Tibial artery (tissue), 4 donors: ENCODE measurements at regions not wholly inside any gene's neighbourhood (a gene's known extent, or its start where the extent isn't known, plus 50 kb on each side); places are given as distances from the start of the nearest gene placed in this dataset.

ENCODE experiments used
- DNase-seq, 2 donors: peaks; one replicate each; pipeline ENCODE4 v3.0.0-alpha.2; 2019
- H3K27ac ChIP-seq, 2 donors: fragments of 200-600 bp; sonication (generic) in 1 of 2; 1 replicate in 1 of 2; 2 replicates in 1 of 2; pipeline ENCODE4 v1.5.1; 2018 to 2019; ENCODE audit warnings: mild to moderate bottlenecking in 1 of 2
- H3K27me3 ChIP-seq, 2 donors: fragments of 200-600 bp; sonication (generic) in 1 of 2; one replicate each; pipeline versions ENCODE4 v1.5.1 to v1.6.0; 2016 to 2019
- H3K36me3 ChIP-seq, 3 donors: fragments of 200-600 bp; sonication (generic) in 2 of 3; one replicate each; pipeline ENCODE4 v1.5.1; 2016 to 2019; ENCODE audit warnings: mild to moderate bottlenecking in 2 of 3
- H3K4me1 ChIP-seq, 4 donors: fragments of 200-600 bp; sonication (generic) in 2 of 4; 1 replicate in 3 of 4; 2 replicates in 1 of 4; pipeline ENCODE4 v1.5.1; 2016 to 2019
- H3K4me3 ChIP-seq, 2 donors: fragments of 200-600 bp; sonication (generic) in 1 of 2; 1 replicate in 1 of 2; 2 replicates in 1 of 2; pipeline ENCODE4 v1.5.1; 2018 to 2019; ENCODE audit warnings: mild to moderate bottlenecking in 2 of 2
- H3K9me3 ChIP-seq, 3 donors: fragments of 200-600 bp; sonication (generic) in 1 of 3; one replicate each; pipeline ENCODE4 v1.5.1; 2016 to 2019
- intact Hi-C: fragments of 100-400 bp; cut with DNase I; formaldehyde crosslinking; loops from one replicate; pipeline ENCODE4 v1.15.0; 2023; ENCODE audit warnings: low total_unique reads
- TF ChIP-seq, protein P1 (sequence below), 2 experiments: fragments of 200-600 bp in 1 of 2; fragments of 450-650 bp in 1 of 2; IDR thresholded peaks; one replicate each; pipeline ENCODE4 v1.5.1; 2017 to 2019; ENCODE audit warnings: antibody characterized with exemption in 2 of 2, mild to moderate bottlenecking in 1 of 2, moderate library complexity in 1 of 2

GRCh38 chrX:88526385-88526784 lies 220.6 kb upstream of the CPXCR1 start:
- intact Hi-C loops, result no loop called here

DNA sequence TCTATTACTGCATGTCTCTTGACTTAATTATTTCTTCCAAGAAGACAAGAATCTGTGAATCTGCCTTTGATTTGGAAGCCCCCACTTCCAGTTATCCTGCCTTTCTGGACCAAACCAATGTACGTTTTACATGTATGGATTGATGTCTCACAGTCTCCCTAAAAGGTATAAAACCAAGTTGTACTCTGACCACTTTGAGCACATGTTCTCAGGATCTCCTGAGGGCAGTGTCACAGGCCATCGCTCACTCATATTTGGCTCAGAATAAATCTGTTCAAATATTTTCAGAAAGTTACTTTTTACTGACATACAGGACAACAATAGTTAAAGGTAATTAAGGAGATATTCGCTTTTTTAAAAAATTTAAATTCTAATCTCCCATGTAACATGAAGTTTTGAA lies 188.6 kb upstream of the CPXCR1 start:
- Histone ChIP-seq H3K4me1 (no peaks in the 10 kb centered on the region), H3K4me3 (no peak overlapping the region), H3K9me3 (no peaks in the 10 kb centered on the region), H3K27ac (no peak overlapping the region), H3K36me3 (no peaks in the 10 kb centered on the region), H3K27me3 (no peaks in the 10 kb centered on the region)
- TF ChIP-seq, protein P1, sequence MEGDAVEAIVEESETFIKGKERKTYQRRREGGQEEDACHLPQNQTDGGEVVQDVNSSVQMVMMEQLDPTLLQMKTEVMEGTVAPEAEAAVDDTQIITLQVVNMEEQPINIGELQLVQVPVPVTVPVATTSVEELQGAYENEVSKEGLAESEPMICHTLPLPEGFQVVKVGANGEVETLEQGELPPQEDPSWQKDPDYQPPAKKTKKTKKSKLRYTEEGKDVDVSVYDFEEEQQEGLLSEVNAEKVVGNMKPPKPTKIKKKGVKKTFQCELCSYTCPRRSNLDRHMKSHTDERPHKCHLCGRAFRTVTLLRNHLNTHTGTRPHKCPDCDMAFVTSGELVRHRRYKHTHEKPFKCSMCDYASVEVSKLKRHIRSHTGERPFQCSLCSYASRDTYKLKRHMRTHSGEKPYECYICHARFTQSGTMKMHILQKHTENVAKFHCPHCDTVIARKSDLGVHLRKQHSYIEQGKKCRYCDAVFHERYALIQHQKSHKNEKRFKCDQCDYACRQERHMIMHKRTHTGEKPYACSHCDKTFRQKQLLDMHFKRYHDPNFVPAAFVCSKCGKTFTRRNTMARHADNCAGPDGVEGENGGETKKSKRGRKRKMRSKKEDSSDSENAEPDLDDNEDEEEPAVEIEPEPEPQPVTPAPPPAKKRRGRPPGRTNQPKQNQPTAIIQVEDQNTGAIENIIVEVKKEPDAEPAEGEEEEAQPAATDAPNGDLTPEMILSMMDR (IDR thresholded peaks at IDR 0.05), result no peak
- intact Hi-C loops, result no loop called here
- DNase-seq, result no peak

More at GRCh38 chrX:88526385-88526784, 220.6 kb upstream of the CPXCR1 start:
- Histone ChIP-seq H3K9me3 (no peaks in the 10 kb centered on the region), H3K27me3 (no peaks in the 10 kb centered on the region), H3K4me3 (no peak overlapping the region), H3K4me1 (no peaks in the 10 kb centered on the region), H3K27ac (no peak overlapping the region), H3K36me3 (no peaks in the 10 kb centered on the region)
- TF ChIP-seq, protein P1 (IDR thresholded peaks at IDR 0.05), result no peak
- DNase-seq, result no peak

DNA sequence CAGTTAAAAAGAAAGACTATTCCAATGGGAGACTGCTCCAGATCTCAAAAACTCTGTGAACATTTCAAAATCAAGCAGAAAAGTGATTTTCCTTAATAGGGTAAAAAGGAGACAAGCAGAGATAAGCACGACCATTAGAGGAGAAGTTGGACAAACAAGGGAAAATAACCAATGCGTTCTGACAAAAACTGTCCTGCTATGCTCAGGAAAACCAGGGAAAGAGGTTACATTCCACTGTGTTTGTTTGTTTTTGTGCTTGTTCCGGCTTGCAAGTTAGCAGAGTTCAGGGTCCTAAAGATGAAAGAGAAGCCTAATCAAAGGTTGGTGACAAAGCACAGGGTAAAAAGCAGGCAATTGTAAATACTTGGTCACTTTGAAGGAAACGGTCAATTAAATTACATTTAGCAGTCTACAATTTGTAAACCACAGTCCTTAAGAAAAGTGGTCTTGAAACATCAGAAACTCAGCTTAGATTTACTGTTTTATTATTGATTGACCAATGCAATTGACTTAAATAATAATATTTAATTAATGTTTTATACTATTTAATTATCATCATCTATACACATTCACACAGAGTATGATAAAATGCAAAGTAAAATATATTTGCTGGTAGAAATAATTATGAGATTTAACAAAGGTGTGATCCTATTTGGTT lies 186.2 kb upstream of the CPXCR1 start:
- no peak overlapping the region for H3K4me3 ChIP-seq
- no peaks in the 10 kb centered on the region for H3K36me3 ChIP-seq
- no peaks in the 10 kb centered on the region for H3K4me1 ChIP-seq
- H3K27ac ChIP-seq, result no peak overlapping the region
- no peak for DNase-seq
- intact Hi-C loops, result no loop called here
- H3K27me3 ChIP-seq, result no peaks in the 10 kb centered on the region
- TF ChIP-seq, protein P1 (IDR thresholded peaks at IDR 0.05), result no peak
- H3K9me3 ChIP-seq, result no peaks in the 10 kb centered on the region

GRCh38 chrX:88584283-88584682 lies 162.7 kb upstream of the CPXCR1 start:
- Histone ChIP-seq H3K9me3 (peaks cover 0 to 16% (median 11%) of the 10 kb centered on the region in 3 donors), H3K4me3 (no peak overlapping the region), H3K27me3 (no peaks in the 10 kb centered on the region), H3K36me3 (no peaks in the 10 kb centered on the region), H3K4me1 (no peaks in the 10 kb centered on the region), H3K27ac (no peak overlapping the region)
- TF ChIP-seq, protein P1 (IDR thresholded peaks at IDR 0.05), result no peak
- intact Hi-C loops, result no loop called here
- DNase-seq, result no peak

DNA sequence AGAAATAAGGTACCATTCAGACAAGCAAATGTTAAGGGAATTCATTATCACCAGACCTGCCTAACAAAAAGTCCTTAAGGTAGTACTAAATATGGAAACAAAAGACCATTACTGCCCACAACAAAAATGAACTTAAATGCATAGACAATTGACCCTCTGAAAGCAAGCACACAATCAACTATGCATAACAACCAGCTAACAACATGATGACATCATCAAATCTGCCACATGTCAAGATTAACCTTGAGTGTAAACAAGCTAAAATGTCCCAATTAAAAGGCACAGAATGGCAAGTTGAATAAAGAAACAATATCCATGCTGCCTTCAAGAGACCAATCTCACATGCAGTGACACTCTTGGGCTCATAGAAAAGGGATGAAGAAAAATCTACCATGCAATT lies 160.7 kb upstream of the CPXCR1 start:
- Histone ChIP-seq H3K4me1 (no peaks in the 10 kb centered on the region), H3K36me3 (no peaks in the 10 kb centered on the region), H3K4me3 (no peak overlapping the region), H3K9me3 (peaks cover 0 to 16% (median 11%) of the 10 kb centered on the region in 3 donors), H3K27me3 (no peaks in the 10 kb centered on the region), H3K27ac (no peak overlapping the region)
- TF ChIP-seq, protein P1 (IDR thresholded peaks at IDR 0.05), result no peak
- intact Hi-C loops, result no loop called here
- DNase-seq, result no peak

DNA sequence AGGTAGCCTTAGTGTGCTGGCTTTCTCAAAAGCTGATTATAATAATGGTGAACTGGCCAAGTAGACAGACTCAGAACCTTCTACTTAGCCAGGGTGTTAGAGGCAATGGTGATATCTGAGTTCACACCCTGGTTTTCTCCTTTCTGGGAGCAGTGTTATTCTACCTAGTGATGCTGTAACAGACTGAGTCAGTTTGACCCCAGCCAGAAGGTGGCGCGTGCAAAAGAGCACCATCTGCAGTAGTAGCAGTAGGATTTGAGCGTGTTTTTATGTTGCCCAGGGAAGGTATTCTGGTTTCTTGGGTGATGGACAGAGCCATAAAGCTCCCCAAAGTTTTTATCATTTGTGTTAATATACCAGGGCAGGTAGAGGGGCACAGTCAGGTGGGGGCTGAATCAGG lies 143.8 kb upstream of the CPXCR1 start:
- Histone ChIP-seq H3K36me3 (no peaks in the 10 kb centered on the region), H3K4me1 (no peaks in the 10 kb centered on the region), H3K9me3 (no peaks in the 10 kb centered on the region), H3K4me3 (no peak overlapping the region), H3K27ac (no peak overlapping the region), H3K27me3 (no peaks in the 10 kb centered on the region)
- intact Hi-C loops, result no loop called here
- TF ChIP-seq, protein P1 (IDR thresholded peaks at IDR 0.05), result no peak
- no peak for DNase-seq
